Stimulated activated CD8-positive, alpha-beta memory T cell treated with anti-CD3 and anti-CD28 coated beads, Interleukin-15, amount 100 ng/mL, for 4 hours (primary cell): ENCODE measurements at regions not wholly inside any gene's neighbourhood (a gene's known extent, or its start where the extent isn't known, plus 50 kb on each side); places are given as distances from the start of the nearest gene placed in this dataset.

Experiments used
- DNase-seq, 2 donors: peaks; one replicate each; pipeline ENCODE4 v3.0.0-alpha.2; 2020; ENCODE audit warnings: low read depth in 2 of 2

DNA sequence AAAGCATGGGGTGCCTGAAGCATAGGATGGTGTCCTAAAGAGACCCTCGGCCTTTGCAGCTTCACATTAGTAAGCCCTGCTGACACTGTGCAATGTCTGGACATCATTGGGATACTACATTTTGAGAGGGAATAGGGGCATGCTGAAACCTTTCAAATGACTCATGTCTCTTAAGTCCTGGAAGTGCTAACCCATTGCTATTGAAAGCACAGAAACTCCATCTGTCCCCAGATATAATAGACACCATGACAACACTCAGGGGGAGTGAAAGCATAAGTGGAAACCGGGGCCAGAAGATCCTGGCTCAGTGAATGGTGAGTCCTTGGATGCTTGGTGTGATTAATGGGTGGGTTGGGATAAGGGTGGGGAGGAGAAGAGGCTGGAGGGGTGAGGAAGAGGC is 595.5 kb upstream of the ID2 start:
- no peak for DNase-seq

DNA sequence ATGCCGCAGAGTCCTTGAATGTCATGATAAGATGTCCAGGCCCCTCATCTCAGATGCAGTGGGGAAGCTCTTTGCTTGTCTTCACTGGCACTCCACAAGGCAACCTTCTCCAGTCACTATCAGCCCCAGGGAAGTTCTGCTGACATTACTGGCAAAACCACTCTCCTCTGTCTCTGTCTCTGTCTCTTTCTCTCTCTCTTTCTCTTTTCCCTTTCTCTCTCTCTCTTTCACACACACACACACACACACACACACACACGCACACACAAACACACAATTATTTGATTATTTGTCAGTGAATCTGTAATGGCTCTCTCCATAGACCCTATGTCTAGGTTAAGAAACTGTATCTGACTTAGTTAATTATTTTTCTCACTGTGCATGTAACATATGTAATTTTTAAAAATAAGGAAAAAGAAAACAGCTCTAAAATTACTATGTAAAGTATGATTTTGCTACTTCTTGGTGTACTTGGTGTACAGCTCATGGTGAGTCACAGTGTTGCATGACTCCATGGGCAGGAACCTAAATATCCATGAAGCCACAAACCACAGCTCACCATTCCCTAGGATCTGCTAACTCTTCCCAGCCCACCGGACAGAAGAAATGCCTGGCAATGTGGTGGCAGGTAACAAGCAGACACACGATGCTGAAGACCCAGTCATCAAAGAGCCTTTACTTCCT is 594.9 kb upstream of the ID2 start:
- no peak for DNase-seq

DNA sequence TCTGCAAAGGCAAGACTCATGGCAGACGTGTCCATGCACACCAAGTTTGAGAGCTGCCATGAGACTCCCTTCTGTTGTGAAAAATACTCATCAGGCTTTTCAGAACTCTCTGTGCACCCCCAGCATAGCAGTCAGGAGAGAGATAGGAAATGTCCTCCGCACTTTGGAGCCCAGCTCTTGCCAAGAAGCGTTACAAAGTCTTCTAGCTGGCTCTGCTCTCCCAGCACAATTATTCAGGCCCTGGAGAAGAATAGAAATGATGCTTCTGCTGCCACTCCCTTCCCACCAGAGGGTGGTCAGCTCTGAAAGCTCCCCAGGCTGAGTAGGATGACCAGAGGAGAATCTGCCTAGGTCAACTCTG is 594.4 kb upstream of the ID2 start:
- no peak for DNase-seq

DNA sequence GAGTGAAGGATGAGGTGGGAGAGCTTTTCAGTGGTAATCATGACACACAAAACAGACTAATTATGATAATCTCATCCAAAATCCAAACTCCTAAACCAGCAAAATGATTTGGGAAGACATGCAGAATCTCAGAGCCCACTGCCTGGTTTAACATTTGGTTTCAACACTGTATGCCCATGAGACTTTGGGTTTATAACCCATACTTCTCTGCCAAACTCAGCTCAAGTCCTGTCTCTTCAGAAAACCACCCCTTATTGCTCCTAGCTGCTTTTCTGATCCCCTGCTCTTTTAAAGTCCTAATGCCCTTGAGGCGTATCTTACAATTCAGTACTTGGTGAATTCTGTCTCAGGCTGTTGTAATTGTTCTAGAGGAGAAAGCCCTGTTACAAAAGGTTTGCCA is 593.0 kb upstream of the ID2 start:
- no peak for DNase-seq

GRCh38 chr2:8089596-8089995 is 592.3 kb upstream of the ID2 start:
- DNase-seq: no peak

DNA sequence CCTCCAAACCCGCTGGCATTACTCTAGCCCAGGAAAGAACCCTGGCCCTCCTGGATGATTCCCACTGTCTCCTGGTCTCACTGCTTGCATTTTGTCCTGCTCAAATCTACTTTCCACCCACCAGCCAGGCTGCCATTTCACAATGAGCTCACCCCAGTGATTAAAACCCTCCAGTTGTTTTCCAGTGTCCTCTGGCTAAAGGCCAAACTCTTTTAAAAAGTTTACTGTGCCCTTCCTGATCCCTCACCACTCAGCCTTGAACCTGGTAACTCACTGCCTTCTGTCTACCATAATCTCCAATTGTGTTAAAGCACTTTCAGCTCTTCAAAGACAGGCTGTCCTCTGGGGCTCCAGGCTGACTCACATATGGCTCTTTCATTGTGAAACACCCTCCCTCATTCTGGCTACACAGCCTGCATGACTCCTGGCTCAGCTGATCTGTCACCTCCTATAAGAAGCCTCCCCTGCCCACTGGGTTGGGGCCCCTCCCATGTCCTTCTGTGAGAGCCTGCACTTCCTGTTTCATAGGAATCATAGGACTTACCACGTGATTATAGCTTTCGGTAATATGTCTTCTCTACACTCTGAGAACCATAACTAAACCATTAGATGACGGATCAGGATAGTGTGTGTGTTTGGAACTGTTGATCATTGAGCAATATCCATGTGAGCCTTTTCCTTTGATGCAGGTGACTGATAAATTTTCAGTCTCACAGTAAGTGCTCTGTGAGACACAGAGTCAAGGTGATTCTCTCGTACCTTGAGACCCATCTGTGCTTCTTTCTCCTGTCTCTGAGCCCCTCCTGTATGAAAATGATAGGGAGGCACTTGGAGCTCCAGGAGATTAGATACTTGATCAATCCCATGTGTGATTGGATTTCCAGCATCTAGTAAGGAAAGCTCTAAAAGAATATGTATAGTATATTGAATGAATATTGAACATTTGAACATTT is 590.8 kb upstream of the ID2 start:
- DNase-seq: no peak

DNA sequence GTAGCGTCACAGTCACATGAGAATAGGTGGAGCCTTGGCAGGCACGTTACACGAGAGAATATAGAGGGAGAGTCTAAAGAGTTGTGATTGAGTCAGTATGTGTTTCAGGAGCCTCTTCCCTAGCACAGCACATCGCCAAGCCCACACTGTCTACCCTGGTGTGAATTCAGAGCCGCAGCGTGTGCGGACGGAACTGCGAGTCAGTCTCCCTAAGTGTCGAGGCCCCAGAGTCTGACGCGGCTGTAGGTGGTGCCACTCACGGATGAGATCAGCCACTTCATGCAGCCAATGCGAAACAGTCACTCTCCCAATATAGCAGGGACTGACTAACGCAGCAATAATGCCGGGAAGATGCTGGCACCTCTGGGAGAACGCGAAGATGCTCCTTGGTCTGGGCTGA is 587.3 kb upstream of the ID2 start:
- DNase-seq: no peak

- DNase-seq: no peak
Measured at GRCh38 chr2:8095978-8096377, 585.9 kb upstream of the ID2 start.

DNA sequence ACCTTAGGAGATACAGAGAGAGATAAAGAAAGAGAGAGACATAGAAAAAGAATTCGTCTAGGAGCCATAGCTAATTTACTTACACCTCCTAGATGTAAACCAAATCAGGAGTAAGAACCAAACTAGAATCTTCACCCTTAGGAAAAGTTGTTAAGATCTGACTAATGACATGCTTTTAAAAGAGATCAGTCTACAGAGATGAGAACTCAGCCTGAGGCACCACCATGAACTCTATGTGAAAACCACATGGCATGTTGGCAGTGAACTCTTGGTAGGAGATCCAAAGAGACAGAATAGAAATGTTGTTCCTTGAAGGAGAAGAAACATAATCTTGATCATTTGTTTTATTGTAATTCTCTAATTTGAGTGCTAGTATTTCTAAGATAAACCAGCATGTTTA is 585.4 kb upstream of the ID2 start:
- DNase-seq: no peak

DNA sequence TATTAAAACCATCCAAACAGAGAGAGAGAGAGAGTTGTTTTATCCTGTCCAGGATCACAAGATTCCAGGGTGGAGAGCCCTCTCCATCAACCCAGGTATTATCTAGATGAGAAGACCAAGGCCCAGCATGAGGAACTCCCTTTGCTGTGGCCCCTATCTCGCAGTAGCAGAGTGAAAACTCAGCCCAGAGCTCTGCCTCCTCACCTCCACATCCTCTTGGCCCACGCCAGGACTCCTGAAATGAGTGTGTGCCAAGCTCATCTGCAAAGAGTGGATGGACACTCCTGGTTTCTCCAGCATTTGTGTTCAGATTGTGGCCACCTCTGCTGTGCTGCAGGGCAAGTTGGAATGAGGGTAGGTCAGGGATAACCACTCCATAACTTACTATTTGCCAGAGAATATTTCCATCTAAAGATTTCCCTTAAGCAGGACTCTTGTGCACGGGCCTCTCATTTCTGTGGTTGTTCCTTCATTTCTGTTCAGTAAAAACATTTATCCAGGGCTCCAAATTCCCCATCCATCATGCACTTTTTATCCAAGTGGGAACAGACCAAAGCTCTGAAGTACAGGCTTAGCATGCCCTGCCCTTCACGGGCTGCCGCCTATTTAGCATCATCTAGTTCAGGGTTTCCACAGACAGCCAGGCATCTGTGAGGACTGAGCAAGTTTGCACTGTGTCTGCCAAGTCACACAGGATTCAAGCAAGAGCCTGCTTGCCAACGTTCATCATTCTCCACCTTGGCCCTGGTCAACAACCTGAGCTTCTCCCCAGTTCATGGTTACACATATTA is 583.2 kb upstream of the ID2 start:
- no peak for DNase-seq

- DNase-seq: no peak
Measured at GRCh38 chr2:8099267-8099582, 582.6 kb upstream of the ID2 start.

GRCh38 chr2:8101614-8102277 is 580.1 kb upstream of the ID2 start:
- DNase-seq: no peak

GRCh38 chr2:8102470-8102869 is 579.4 kb upstream of the ID2 start:
- no peak for DNase-seq

DNA sequence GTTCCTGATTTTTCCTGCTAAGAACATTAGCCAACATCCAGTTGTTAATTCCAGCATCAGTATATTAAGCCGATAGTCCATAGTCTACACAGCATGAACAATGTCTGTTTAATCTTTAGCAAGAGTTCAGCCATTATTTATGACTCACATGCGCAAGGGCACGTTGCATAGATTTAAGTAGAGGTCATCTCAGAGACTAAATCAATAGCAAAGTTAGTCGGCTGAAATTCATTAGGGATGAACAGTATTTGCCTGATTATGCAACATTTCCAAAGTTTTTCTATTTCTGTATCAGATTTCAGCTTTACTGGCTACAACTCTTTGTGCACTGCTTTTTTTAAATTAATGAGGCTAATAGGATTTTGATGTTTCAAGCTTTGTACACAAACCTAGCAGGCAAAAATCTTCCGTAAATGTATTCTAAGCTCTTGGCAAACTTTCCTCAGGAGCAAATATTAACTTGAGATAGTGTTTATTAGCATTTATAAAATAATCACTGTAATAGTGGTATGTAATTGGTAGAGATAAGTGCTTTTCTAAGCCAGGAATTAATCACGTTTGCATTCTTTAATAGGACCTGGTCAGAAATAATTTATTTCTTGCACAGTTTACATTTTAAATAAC is 578.7 kb upstream of the ID2 start:
- no peak for DNase-seq

DNA sequence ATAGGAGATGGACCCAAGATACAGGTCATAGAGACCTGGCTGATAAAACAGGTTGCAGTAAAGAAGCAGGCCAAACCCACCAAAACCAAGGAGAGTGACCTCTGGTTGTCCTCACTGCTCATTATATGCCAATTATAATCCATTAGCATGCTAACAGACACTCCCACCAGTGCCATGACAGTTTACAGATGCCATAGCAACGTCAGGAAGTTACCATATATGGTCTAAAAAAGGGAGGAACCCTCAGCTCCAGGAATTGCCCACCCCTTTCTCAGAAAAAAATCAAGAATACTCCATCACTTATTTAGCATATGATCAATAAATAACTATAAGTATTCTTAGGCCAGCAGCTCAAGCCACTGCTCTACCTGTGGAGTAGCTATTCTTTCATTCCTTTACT is 574.7 kb upstream of the ID2 start:
- no peak for DNase-seq

- no peak for DNase-seq
Measured at GRCh38 chr2:8107621-8108378, 574.1 kb upstream of the ID2 start.

DNA sequence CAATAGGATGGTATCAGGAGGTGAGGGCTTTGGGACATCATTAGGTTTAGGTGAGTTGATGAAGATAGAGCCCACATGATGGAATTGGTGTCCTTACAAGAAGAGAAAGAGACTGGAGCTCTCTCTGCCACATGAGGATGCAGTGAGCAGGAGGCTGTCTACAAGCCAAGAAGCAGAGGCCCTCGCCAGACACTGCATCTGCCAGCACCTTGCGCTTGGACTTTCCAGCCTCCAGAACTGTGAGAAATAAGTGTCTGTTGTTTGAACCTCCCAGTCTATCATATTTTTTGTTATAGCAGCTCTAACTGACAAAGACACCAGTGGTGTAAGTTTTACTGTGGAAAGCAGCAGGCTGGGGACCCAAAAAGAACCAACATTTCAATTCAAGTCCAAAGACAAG is 571.1 kb upstream of the ID2 start:
- DNase-seq: no peak

DNA sequence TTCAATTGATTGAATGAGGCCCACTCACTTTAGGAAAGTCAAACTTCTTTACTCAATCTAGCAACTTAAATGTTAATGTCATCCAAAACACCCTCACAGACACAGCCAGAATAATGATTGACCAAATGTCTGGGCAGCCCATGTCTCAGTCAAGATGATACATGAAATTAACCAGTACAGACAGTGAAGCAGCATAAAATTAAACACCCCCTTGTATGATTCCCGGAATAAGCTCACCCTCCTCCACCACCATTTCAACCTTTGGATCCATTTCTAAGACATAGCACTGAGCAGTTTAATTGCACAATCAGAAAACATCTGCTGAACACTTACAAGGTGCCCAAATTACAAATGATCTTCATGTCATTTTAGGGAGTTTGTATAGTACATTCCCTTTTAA is 570.7 kb upstream of the ID2 start:
- no peak for DNase-seq

- DNase-seq: no peak
Measured at GRCh38 chr2:8115456-8115855, 566.4 kb upstream of the ID2 start.

- no peak for DNase-seq
Measured at GRCh38 chr2:8115966-8116365, 565.9 kb upstream of the ID2 start.

- no peak for DNase-seq
Measured at GRCh38 chr2:8116661-8117060, 565.2 kb upstream of the ID2 start.
